GM23338 (cell line): ENCODE measurements at regions not wholly inside any gene's neighbourhood (a gene's known extent, or its start where the extent isn't known, plus 50 kb on each side); places are given as distances from the start of the nearest gene placed in this dataset.

ENCODE experiments used
- ATAC-seq: fragments of 200-7000 bp; cut with Tn5 transposase; 3 replicates; pipeline ENCODE4 v1.9.1; 2020
- DNase-seq: peaks from one replicate; pipeline ENCODE4 v3.0.0-alpha.2; 2015; ENCODE audit warnings: low spot score
- H2AFZ ChIP-seq: fragments of 200-600 bp; sonication (generic); 2 replicates; pipeline ENCODE4 v1.8.0; 2016; ENCODE audit warnings: antibody characterized with exemption, mild to moderate bottlenecking, moderate library complexity
- H3F3A ChIP-seq: fragments of 200-600 bp; sonication (generic); replicated peaks from 2 replicates; pipeline ENCODE4 v1.8.0; 2017; ENCODE audit warnings: antibody characterized with exemption, mixed run types, low read depth
- H3K27ac ChIP-seq: fragments of 200-600 bp; sonication (generic); 2 replicates; pipeline ENCODE4 v1.6.1; 2016; ENCODE audit warnings: low read depth
- H3K27me3 ChIP-seq: fragments of 200-600 bp; sonication (generic); 2 replicates; pipeline ENCODE4 v1.8.0; 2016; ENCODE audit warnings: mild to moderate bottlenecking, mixed run types, moderate library complexity; ENCODE audit not compliant: insufficient read depth
- H3K36me3 ChIP-seq: fragments of 200-600 bp; sonication (generic); 2 replicates; pipeline ENCODE4 v1.8.0; 2016; ENCODE audit warnings: mild to moderate bottlenecking; ENCODE audit not compliant: insufficient read depth
- H3K4me1 ChIP-seq: fragments of 200-600 bp; sonication (generic); 2 replicates; pipeline ENCODE4 v1.8.0; 2016; ENCODE audit warnings: mild to moderate bottlenecking, moderate library complexity; ENCODE audit not compliant: insufficient read depth
- H3K4me2 ChIP-seq: fragments of 200-600 bp; sonication (generic); 2 replicates; pipeline ENCODE4 v1.7.1; 2017; ENCODE audit warnings: mixed run types
- H3K4me3 ChIP-seq: fragments of 200-600 bp; sonication (generic); 2 replicates; pipeline ENCODE4 v1.6.1; 2016; ENCODE audit warnings: mixed run types
- H3K79me2 ChIP-seq: fragments of 200-600 bp; sonication (generic); replicated peaks from 2 replicates; pipeline ENCODE4 v1.8.0; 2017; ENCODE audit warnings: mild to moderate bottlenecking; ENCODE audit not compliant: insufficient read depth
- H3K9me2 ChIP-seq: fragments of 200-600 bp; sonication (generic); 2 replicates; pipeline ENCODE4 v1.8.0; 2017; ENCODE audit not compliant: insufficient read depth
- H4K20me1 ChIP-seq: fragments of 200-600 bp; sonication (generic); replicated peaks from 2 replicates; pipeline ENCODE4 v1.8.0; 2017; ENCODE audit warnings: mild to moderate bottlenecking; ENCODE audit not compliant: insufficient read depth
- H3K27ac Mint-ChIP-seq: 2 replicates; pipeline ENCODE4 v1.8.0; 2020; ENCODE audit warnings: inconsistent platforms, mild to moderate bottlenecking, moderate library complexity, mixed read lengths
- H3K27me3 Mint-ChIP-seq: 3 replicates; pipeline ENCODE4 v1.8.0; 2022; ENCODE audit warnings: low read depth, mild to moderate bottlenecking, moderate library complexity, mixed read lengths, inconsistent platforms; ENCODE audit not compliant: insufficient read depth, poor library complexity
- H3K36me3 Mint-ChIP-seq: 3 replicates; pipeline ENCODE4 v1.8.0; 2021; ENCODE audit warnings: low read depth, mild to moderate bottlenecking, inconsistent platforms, moderate library complexity, mixed read lengths
- H3K4me1 Mint-ChIP-seq: 3 replicates; pipeline ENCODE4 v1.8.0; 2020; ENCODE audit warnings: mild to moderate bottlenecking, inconsistent platforms, mixed read lengths
- H3K4me3 Mint-ChIP-seq: 3 replicates; pipeline ENCODE4 v1.8.0; 2021; ENCODE audit warnings: moderate library complexity, mild to moderate bottlenecking, inconsistent platforms, mixed read lengths
- H3K9me3 Mint-ChIP-seq: 3 replicates; pipeline ENCODE4 v1.8.0; 2020; ENCODE audit warnings: moderate library complexity, mild to moderate bottlenecking, inconsistent platforms, mixed read lengths
- CREB1 ChIP-seq: fragments of 250-450 bp; sonication (Bioruptor Pico); IDR thresholded peaks from 2 replicates; pipeline ENCODE4 v1.5.0; 2020; ENCODE audit warnings: low read depth, mild to moderate bottlenecking, moderate library complexity
- EZH2 ChIP-seq: fragments of 200-600 bp; sonication (generic); IDR thresholded peaks from one replicate; pipeline ENCODE4 v1.8.0; 2017; ENCODE audit warnings: antibody characterized with exemption, mild to moderate bottlenecking, low read depth; ENCODE audit not compliant: unreplicated experiment
- EZH2phosphoT487 ChIP-seq: fragments of 200-600 bp; sonication (generic); IDR thresholded peaks from one replicate; pipeline ENCODE4 v1.8.1; 2018; ENCODE audit warnings: antibody characterized with exemption; ENCODE audit not compliant: unreplicated experiment
- JUNB ChIP-seq: IDR thresholded peaks from one replicate; pipeline ENCODE4 v1.6.1; 2016; ENCODE audit warnings: antibody characterized with exemption; ENCODE audit not compliant: unreplicated experiment
- STAT1 ChIP-seq: IDR thresholded peaks from one replicate; pipeline ENCODE4 v1.6.1; 2016; ENCODE audit warnings: antibody characterized with exemption; ENCODE audit not compliant: unreplicated experiment
- ZNF114 ChIP-seq: fragments of 250-450 bp; sonication (Bioruptor Pico); IDR thresholded peaks from 2 replicates; pipeline ENCODE4 v1.5.0; 2020; ENCODE audit warnings: mild to moderate bottlenecking, moderate library complexity
- ZNF331 ChIP-seq: fragments of 250-450 bp; sonication (Bioruptor Pico); IDR thresholded peaks from 2 replicates; pipeline ENCODE4 v1.5.0; 2020; ENCODE audit warnings: low read depth, mild to moderate bottlenecking, moderate library complexity
- TF ChIP-seq, protein P1 (sequence below): fragments of 250-450 bp; sonication (Bioruptor Pico); IDR thresholded peaks from 2 replicates; pipeline ENCODE4 v1.5.0; 2020; ENCODE audit warnings: mild to moderate bottlenecking, moderate library complexity
- TF ChIP-seq, protein P2 (sequence below): IDR thresholded peaks from one replicate; pipeline ENCODE4 v1.6.1; 2018; ENCODE audit warnings: antibody characterized with exemption; ENCODE audit not compliant: unreplicated experiment

DNA sequence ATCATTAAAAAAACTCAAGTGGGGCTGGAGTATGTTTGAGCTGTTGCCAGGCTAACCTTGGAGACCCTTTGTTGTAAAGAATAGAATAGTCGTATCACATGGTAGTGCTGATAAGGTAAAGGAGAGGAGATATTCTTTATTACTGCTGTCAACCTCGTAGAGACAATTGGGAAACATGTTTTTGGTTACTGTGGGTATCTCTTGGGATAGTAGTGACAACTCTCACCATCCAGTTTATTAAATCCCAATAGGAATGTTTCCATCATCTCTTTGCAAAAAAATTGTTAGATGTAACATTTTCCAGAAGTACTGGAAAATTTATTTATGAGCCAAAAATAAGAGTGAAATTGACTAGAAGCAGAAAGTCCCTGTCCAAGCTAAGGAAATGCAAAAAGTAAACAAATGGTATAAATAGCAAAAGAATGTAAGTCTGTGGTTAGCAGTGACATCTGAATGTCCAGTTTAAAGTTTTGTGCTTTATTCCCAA lies 829.3 kb upstream of the CITED2 start:
- no peak overlapping the region for H3K4me2 ChIP-seq
- no peaks in the 10 kb centered on the region for H3F3A ChIP-seq
- H3K9me2 ChIP-seq, result no peaks in the 10 kb centered on the region
- H3K36me3 Mint-ChIP-seq, result no peaks in the 10 kb centered on the region
- H3K27ac ChIP-seq, result no peak overlapping the region
- H3K4me3 Mint-ChIP-seq, result no peak overlapping the region
- H3K27ac Mint-ChIP-seq, result no peak overlapping the region
- no peaks in the 10 kb centered on the region; the same call in 1 of the 3 replicates for H3K9me3 Mint-ChIP-seq
- ATAC-seq (no peak), DNase-seq (no peak)
- H2AFZ ChIP-seq, result no peak overlapping the region
- H3K27me3 Mint-ChIP-seq, result peaks cover 1% of the 10 kb centered on the region
- no peak overlapping the region for H3K4me3 ChIP-seq
- 0 out of 3 replicates have a peak, but pooled peaks cover 2% of the 10 kb centered on the region for H3K4me1 Mint-ChIP-seq
- no peaks in the 10 kb centered on the region for H3K79me2 ChIP-seq
- no peaks in the 10 kb centered on the region for H3K36me3 ChIP-seq
- H4K20me1 ChIP-seq, result no peaks in the 10 kb centered on the region
- no peaks in the 10 kb centered on the region for H3K27me3 ChIP-seq
- H3K4me1 ChIP-seq, result no peaks in the 10 kb centered on the region
- TF ChIP-seq, protein P1, sequence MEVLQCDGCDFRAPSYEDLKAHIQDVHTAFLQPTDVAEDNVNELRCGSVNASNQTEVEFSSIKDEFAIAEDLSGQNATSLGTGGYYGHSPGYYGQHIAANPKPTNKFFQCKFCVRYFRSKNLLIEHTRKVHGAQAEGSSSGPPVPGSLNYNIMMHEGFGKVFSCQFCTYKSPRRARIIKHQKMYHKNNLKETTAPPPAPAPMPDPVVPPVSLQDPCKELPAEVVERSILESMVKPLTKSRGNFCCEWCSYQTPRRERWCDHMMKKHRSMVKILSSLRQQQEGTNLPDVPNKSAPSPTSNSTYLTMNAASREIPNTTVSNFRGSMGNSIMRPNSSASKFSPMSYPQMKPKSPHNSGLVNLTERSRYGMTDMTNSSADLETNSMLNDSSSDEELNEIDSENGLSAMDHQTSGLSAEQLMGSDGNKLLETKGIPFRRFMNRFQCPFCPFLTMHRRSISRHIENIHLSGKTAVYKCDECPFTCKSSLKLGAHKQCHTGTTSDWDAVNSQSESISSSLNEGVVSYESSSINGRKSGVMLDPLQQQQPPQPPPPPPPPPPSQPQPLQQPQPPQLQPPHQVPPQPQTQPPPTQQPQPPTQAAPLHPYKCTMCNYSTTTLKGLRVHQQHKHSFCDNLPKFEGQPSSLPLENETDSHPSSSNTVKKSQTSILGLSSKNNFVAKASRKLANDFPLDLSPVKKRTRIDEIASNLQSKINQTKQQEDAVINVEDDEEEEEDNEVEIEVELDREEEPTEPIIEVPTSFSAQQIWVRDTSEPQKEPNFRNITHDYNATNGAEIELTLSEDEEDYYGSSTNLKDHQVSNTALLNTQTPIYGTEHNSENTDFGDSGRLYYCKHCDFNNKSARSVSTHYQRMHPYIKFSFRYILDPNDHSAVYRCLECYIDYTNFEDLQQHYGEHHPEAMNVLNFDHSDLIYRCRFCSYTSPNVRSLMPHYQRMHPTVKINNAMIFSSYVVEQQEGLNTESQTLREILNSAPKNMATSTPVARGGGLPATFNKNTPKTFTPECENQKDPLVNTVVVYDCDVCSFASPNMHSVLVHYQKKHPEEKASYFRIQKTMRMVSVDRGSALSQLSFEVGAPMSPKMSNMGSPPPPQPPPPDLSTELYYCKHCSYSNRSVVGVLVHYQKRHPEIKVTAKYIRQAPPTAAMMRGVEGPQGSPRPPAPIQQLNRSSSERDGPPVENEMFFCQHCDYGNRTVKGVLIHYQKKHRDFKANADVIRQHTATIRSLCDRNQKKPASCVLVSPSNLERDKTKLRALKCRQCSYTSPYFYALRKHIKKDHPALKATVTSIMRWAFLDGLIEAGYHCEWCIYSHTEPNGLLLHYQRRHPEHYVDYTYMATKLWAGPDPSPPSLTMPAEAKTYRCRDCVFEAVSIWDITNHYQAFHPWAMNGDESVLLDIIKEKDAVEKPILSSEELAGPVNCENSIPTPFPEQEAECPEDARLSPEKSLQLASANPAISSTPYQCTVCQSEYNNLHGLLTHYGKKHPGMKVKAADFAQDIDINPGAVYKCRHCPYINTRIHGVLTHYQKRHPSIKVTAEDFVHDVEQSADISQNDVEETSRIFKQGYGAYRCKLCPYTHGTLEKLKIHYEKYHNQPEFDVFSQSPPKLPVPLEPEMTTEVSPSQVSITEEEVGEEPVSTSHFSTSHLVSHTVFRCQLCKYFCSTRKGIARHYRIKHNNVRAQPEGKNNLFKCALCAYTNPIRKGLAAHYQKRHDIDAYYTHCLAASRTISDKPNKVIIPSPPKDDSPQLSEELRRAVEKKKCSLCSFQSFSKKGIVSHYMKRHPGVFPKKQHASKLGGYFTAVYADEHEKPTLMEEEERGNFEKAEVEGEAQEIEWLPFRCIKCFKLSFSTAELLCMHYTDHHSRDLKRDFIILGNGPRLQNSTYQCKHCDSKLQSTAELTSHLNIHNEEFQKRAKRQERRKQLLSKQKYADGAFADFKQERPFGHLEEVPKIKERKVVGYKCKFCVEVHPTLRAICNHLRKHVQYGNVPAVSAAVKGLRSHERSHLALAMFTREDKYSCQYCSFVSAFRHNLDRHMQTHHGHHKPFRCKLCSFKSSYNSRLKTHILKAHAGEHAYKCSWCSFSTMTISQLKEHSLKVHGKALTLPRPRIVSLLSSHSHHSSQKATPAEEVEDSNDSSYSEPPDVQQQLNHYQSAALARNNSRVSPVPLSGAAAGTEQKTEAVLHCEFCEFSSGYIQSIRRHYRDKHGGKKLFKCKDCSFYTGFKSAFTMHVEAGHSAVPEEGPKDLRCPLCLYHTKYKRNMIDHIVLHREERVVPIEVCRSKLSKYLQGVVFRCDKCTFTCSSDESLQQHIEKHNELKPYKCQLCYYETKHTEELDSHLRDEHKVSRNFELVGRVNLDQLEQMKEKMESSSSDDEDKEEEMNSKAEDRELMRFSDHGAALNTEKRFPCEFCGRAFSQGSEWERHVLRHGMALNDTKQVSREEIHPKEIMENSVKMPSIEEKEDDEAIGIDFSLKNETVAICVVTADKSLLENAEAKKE (CRISPR knock-in tag), result no peak

DNA sequence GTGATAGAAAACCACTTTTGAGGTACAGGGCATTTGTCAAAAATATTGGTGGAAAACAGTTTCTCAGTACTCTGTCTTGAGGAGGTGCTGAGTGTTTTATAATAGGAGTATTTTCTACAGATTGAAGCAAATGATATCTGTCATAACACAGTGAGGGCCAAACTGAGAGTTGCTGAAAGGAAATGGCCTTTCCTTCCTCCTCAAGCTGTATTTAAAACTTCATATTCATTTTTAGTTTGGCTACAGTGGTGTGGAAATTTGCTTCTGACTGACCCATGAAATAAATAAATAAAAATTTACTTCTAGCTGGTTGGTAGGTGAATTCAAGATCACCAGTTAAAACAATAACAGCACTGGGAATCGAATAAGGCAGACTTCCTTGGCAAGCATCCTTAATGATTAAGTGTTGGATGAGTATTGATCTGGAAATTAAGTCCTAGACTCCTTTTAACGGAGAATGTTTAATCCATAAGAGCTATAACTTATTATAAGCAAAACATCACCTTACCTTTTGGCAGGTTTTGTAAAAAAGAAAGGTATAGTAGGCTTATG lies 828.6 kb upstream of the CITED2 start:
- H3K79me2 ChIP-seq, result no peaks in the 10 kb centered on the region
- H3K27me3 ChIP-seq, result no peaks in the 10 kb centered on the region
- H3K4me3 ChIP-seq, result no peak overlapping the region
- no peak overlapping the region for H3K4me2 ChIP-seq
- no peaks in the 10 kb centered on the region for H3F3A ChIP-seq
- H3K4me3 Mint-ChIP-seq, result no peak overlapping the region
- H3K27ac ChIP-seq, result no peak overlapping the region
- no peaks in the 10 kb centered on the region for H4K20me1 ChIP-seq
- no peak overlapping the region for H3K27ac Mint-ChIP-seq
- 0 out of 3 replicates have a peak, but pooled peaks cover 2% of the 10 kb centered on the region for H3K4me1 Mint-ChIP-seq
- H2AFZ ChIP-seq, result no peak overlapping the region
- peaks cover 1% of the 10 kb centered on the region for H3K27me3 Mint-ChIP-seq
- no peak for DNase-seq
- H3K9me3 Mint-ChIP-seq, result no peaks in the 10 kb centered on the region; the same call in 1 of the 3 replicates
- no peaks in the 10 kb centered on the region for H3K36me3 ChIP-seq
- no peaks in the 10 kb centered on the region for H3K9me2 ChIP-seq
- H3K4me1 ChIP-seq, result no peaks in the 10 kb centered on the region
- peaks cover 6% of the 10 kb centered on the region; the same call in 1 of the 3 replicates for H3K36me3 Mint-ChIP-seq
- ATAC-seq, result no peak
- no peak for TF ChIP-seq CREB1 (CRISPR knock-in tag)
- no peak for TF ChIP-seq EZH2
- TF ChIP-seq ZNF331, result no peak
- TF ChIP-seq ZNF114 (CRISPR knock-in tag), result no peak
- TF ChIP-seq, protein P2, sequence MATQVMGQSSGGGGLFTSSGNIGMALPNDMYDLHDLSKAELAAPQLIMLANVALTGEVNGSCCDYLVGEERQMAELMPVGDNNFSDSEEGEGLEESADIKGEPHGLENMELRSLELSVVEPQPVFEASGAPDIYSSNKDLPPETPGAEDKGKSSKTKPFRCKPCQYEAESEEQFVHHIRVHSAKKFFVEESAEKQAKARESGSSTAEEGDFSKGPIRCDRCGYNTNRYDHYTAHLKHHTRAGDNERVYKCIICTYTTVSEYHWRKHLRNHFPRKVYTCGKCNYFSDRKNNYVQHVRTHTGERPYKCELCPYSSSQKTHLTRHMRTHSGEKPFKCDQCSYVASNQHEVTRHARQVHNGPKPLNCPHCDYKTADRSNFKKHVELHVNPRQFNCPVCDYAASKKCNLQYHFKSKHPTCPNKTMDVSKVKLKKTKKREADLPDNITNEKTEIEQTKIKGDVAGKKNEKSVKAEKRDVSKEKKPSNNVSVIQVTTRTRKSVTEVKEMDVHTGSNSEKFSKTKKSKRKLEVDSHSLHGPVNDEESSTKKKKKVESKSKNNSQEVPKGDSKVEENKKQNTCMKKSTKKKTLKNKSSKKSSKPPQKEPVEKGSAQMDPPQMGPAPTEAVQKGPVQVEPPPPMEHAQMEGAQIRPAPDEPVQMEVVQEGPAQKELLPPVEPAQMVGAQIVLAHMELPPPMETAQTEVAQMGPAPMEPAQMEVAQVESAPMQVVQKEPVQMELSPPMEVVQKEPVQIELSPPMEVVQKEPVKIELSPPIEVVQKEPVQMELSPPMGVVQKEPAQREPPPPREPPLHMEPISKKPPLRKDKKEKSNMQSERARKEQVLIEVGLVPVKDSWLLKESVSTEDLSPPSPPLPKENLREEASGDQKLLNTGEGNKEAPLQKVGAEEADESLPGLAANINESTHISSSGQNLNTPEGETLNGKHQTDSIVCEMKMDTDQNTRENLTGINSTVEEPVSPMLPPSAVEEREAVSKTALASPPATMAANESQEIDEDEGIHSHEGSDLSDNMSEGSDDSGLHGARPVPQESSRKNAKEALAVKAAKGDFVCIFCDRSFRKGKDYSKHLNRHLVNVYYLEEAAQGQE, result no peak
- no peak for TF ChIP-seq EZH2phosphoT487
- TF ChIP-seq JUNB, result no peak
- TF ChIP-seq STAT1, result no peak
